Glutamatergic neuron (in vitro differentiated cells): ENCODE measurements at regions not wholly inside any gene's neighbourhood (a gene's known extent, or its start where the extent isn't known, plus 50 kb on each side); places are given as distances from the start of the nearest gene placed in this dataset.

ENCODE experiments used
- DNase-seq: peaks from one replicate; pipeline ENCODE4 v3.0.0; 2022
- H3K27ac Mint-ChIP-seq: one replicate; pipeline ENCODE4 v1.8.0; 2020; ENCODE audit warnings: mild to moderate bottlenecking, mixed read lengths, inconsistent platforms; ENCODE audit not compliant: unreplicated experiment
- H3K27me3 Mint-ChIP-seq: one replicate; pipeline ENCODE4 v1.8.0; 2020; ENCODE audit warnings: mild to moderate bottlenecking, moderate library complexity, mixed read lengths, inconsistent platforms; ENCODE audit not compliant: unreplicated experiment
- H3K36me3 Mint-ChIP-seq: one replicate; pipeline ENCODE4 v1.8.0; 2020; ENCODE audit warnings: mild to moderate bottlenecking, mixed read lengths, inconsistent platforms; ENCODE audit not compliant: unreplicated experiment
- H3K4me1 Mint-ChIP-seq: one replicate; pipeline ENCODE4 v1.8.0; 2020; ENCODE audit warnings: mild to moderate bottlenecking, low read depth, mixed read lengths, inconsistent platforms; ENCODE audit not compliant: unreplicated experiment
- H3K4me3 Mint-ChIP-seq: one replicate; pipeline ENCODE4 v1.8.0; 2020; ENCODE audit warnings: mild to moderate bottlenecking, mixed read lengths, inconsistent platforms; ENCODE audit not compliant: unreplicated experiment
- H3K9me3 Mint-ChIP-seq: one replicate; pipeline ENCODE4 v1.8.0; 2020; ENCODE audit warnings: mild to moderate bottlenecking, moderate library complexity, mixed read lengths, inconsistent platforms; ENCODE audit not compliant: unreplicated experiment
- TF ChIP-seq, protein P1 (sequence below): fragments of 200-600 bp; sonication (generic); IDR thresholded peaks from one replicate; pipeline ENCODE4 v1.5.0; 2021; ENCODE audit not compliant: partially characterized antibody, unreplicated experiment

DNA sequence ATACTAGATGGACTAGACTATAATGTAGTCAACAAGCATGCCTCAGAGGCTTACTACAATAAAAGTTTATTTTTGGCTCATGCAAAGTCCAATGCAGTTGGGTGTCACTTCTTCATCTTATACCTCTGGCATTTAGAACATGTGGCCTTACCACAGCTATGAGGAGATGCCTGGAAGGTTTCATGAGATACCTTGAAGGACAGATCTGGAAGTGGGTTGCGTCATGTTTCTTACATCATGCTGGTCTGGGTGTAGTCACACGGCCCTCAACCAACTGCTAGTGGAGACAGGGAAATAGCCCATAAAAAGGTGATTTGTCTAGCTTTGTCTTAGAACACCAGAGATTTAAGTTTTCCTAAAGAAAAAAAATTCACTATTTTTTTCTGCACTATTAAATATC is 91.7 kb upstream of the MMADHC start:
- TF ChIP-seq, protein P1, sequence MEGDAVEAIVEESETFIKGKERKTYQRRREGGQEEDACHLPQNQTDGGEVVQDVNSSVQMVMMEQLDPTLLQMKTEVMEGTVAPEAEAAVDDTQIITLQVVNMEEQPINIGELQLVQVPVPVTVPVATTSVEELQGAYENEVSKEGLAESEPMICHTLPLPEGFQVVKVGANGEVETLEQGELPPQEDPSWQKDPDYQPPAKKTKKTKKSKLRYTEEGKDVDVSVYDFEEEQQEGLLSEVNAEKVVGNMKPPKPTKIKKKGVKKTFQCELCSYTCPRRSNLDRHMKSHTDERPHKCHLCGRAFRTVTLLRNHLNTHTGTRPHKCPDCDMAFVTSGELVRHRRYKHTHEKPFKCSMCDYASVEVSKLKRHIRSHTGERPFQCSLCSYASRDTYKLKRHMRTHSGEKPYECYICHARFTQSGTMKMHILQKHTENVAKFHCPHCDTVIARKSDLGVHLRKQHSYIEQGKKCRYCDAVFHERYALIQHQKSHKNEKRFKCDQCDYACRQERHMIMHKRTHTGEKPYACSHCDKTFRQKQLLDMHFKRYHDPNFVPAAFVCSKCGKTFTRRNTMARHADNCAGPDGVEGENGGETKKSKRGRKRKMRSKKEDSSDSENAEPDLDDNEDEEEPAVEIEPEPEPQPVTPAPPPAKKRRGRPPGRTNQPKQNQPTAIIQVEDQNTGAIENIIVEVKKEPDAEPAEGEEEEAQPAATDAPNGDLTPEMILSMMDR, result no peak

DNA sequence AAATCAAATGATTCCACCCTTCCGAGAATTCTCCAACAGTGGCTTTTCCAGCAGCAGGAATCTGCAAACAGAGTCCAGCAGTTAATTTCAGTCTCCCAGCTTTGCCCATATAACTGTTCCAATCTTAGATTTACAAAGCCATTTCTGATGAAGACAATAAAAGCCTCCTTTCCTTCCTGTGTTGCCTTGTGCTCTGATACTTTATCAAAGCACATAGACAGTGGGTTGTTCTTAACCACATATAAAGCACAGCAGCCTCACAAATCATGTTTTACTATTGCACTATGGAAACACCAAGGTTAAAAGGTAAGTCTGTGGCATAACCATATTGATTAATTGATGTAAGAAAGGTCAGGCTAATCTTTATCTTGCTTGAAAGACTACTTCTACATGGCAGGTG is 89.8 kb upstream of the MMADHC start:
- Mint-ChIP-seq H3K4me3 (no peak overlapping the region), H3K9me3 (peaks cover 2% of the 10 kb centered on the region), H3K36me3 (no peaks in the 10 kb centered on the region), H3K4me1 (no peaks in the 10 kb centered on the region), H3K27ac (no peak overlapping the region), H3K27me3 (no peaks in the 10 kb centered on the region)
- TF ChIP-seq, protein P1, result no peak
- no peak for DNase-seq

More for the DNA sequence above, 91.7 kb upstream of the MMADHC start:
- Mint-ChIP-seq H3K9me3 (no peaks in the 10 kb centered on the region), H3K27me3 (no peaks in the 10 kb centered on the region), H3K4me3 (no peak overlapping the region), H3K4me1 (no peaks in the 10 kb centered on the region), H3K27ac (no peak overlapping the region), H3K36me3 (no peaks in the 10 kb centered on the region)
- no peak for DNase-seq

DNA sequence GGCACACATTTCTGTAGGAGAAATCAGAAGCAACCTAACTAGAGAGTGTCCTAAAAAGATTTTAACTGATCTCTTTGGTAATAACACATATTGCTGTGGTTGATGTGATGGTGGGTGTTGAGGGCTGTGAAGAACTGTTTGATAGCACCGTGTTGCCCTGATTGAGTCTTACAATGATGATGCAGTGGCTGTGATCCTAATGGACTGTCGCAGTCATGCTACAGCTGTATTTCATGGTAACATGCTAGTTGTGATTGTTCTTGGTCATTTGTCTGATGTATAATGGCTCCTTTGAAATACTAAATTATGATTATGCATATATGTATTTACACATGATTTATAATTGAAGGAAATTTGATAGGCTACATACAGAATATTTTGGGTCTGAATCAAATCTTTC is 82.5 kb upstream of the MMADHC start:
- Mint-ChIP-seq H3K9me3 (peaks cover 3% of the 10 kb centered on the region), H3K4me3 (no peak overlapping the region), H3K36me3 (no peaks in the 10 kb centered on the region), H3K4me1 (peaks cover 2% of the 10 kb centered on the region), H3K27ac (no peak overlapping the region), H3K27me3 (no peaks in the 10 kb centered on the region)
- TF ChIP-seq, protein P1, result no peak
- DNase-seq, result no peak

DNA sequence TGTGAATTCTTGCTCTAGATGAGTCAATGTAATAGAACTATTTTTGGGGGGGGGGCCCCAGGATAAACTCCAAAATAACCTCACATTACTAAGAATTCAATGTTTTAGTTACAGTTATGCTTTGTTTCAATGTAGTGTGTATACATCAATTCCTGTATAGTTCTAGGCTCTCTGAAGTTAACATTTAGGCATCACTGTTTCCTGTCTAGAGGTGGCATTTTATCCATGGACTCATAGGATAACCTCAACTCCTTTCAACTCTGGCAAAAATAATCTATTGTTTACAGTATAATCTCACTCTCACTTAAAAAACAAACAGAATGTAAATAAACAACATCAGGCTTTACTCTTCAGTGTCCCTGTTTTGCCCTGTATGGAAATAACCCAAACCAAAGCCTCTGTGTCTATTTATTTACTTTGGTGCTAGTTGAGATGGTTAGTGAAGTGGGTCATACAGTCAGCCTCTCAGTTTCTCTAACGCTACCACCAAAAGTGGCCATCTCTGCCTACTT is 79.3 kb upstream of the MMADHC start:
- H3K4me1 Mint-ChIP-seq, result peaks cover 2% of the 10 kb centered on the region
- no peaks in the 10 kb centered on the region for H3K27me3 Mint-ChIP-seq
- no peak overlapping the region for H3K4me3 Mint-ChIP-seq
- no peak for DNase-seq
- no peaks in the 10 kb centered on the region for H3K36me3 Mint-ChIP-seq
- H3K9me3 Mint-ChIP-seq, result no peaks in the 10 kb centered on the region
- H3K27ac Mint-ChIP-seq, result no peak overlapping the region
- TF ChIP-seq, protein P1, result no peak

DNA sequence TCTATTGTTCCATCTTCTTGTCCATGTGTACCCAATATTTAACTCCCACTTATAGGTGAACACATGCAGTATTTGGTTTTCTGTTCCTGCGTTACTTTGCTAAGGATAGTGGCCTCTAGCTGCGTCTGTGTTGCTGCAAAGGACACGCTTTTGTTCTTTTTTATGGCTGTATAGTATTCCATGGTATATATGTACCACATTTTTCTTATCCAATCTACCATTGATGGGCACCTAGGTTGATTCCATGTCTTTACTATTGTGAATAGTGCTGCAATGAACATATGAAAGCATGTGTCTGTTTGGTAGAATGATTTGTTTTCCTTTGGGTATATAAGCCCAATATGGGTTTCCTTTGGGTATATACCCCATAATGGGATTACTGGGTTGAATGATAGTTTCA is 77.3 kb upstream of the MMADHC start:
- peaks cover 2% of the 10 kb centered on the region for H3K4me1 Mint-ChIP-seq
- no peaks in the 10 kb centered on the region for H3K36me3 Mint-ChIP-seq
- DNase-seq, result no peak
- TF ChIP-seq, protein P1, result no peak
- no peak overlapping the region for H3K27ac Mint-ChIP-seq
- no peaks in the 10 kb centered on the region for H3K27me3 Mint-ChIP-seq
- H3K4me3 Mint-ChIP-seq, result no peak overlapping the region
- no peaks in the 10 kb centered on the region for H3K9me3 Mint-ChIP-seq
